ENCODE measurements at regions not wholly inside any gene's neighbourhood (a gene's known extent, or its start where the extent isn't known, plus 50 kb on each side); places are given as distances from the start of the nearest gene placed in this dataset.

- no peak for TF ChIP-seq TCF12 (IDR thresholded peaks at IDR 0.05; ENCODE audit: low read depth)
Measured at GRCh38 chr6:118740372-118740771, 89.0 kb upstream of the CEP85L start.

GRCh38 chr6:118739696-118740353 is 88.4 kb upstream of the CEP85L start:
- TF ChIP-seq TCF12 (IDR thresholded peaks at IDR 0.05; ENCODE audit: low read depth): no peak
- TF ChIP-seq CREB1 (IDR thresholded peaks at IDR 0.05; ENCODE audit: low read depth): no peak
- no peak for TF ChIP-seq MAX (IDR thresholded peaks at IDR 0.05)
- TF ChIP-seq FOXM1 (IDR thresholded peaks at IDR 0.05; ENCODE audit: borderline replicate concordance, low read depth): no peak
- TF ChIP-seq CEBPB (IDR thresholded peaks at IDR 0.05): no peak
- no peak for TF ChIP-seq USF1 (IDR thresholded peaks at IDR 0.05)
- TF ChIP-seq EGR1 (IDR thresholded peaks at IDR 0.05): no peak
- no peak for TF ChIP-seq TAF1 (IDR thresholded peaks at IDR 0.05; ENCODE audit: low read depth)
- no peak for TF ChIP-seq EP300 (IDR thresholded peaks at IDR 0.05; ENCODE audit: borderline replicate concordance)
- TF ChIP-seq NFIC (IDR thresholded peaks at IDR 0.05): no peak
- TF ChIP-seq ZBTB7A (IDR thresholded peaks at IDR 0.05; ENCODE audit: low read depth): no peak
- TF ChIP-seq RAD21 (IDR thresholded peaks at IDR 0.05; ENCODE audit: low read depth): no peak
- TF ChIP-seq TEAD4 (IDR thresholded peaks at IDR 0.05): no peak
- TF ChIP-seq YY1 (IDR thresholded peaks at IDR 0.05; ENCODE audit: low read depth): no peak
- no peak for TF ChIP-seq REST (IDR thresholded peaks at IDR 0.05; ENCODE audit: low read depth)

- TF ChIP-seq RAD21 (IDR thresholded peaks at IDR 0.05; ENCODE audit: low read depth) (no peak), CREB1 (IDR thresholded peaks at IDR 0.05; ENCODE audit: low read depth) (no peak), MAX (IDR thresholded peaks at IDR 0.05) (no peak), FOXM1 (IDR thresholded peaks at IDR 0.05; ENCODE audit: borderline replicate concordance, low read depth) (no peak), EP300 (IDR thresholded peaks at IDR 0.05; ENCODE audit: borderline replicate concordance) (no peak)
Measured at GRCh38 chr6:118736440-118736839, 85.0 kb upstream of the CEP85L start.

- TF ChIP-seq TCF12 (IDR thresholded peaks at IDR 0.05; ENCODE audit: low read depth) (no peak), RAD21 (IDR thresholded peaks at IDR 0.05; ENCODE audit: low read depth) (0 out of 2 replicates have a peak, but pooled peaks have one; percentile 13)
Measured at GRCh38 chr6:118735320-118735719, 83.9 kb upstream of the CEP85L start.

- TF ChIP-seq TEAD4 (IDR thresholded peaks at IDR 0.05) (no peak), CEBPB (IDR thresholded peaks at IDR 0.05) (no peak), TAF1 (IDR thresholded peaks at IDR 0.05; ENCODE audit: low read depth) (no peak), TCF12 (IDR thresholded peaks at IDR 0.05; ENCODE audit: low read depth) (no peak), YY1 (IDR thresholded peaks at IDR 0.05; ENCODE audit: low read depth) (no peak), EGR1 (IDR thresholded peaks at IDR 0.05) (no peak), EP300 (IDR thresholded peaks at IDR 0.05; ENCODE audit: borderline replicate concordance) (no peak), USF1 (IDR thresholded peaks at IDR 0.05) (no peak), ZBTB7A (IDR thresholded peaks at IDR 0.05; ENCODE audit: low read depth) (no peak), NFIC (IDR thresholded peaks at IDR 0.05) (no peak), CREB1 (IDR thresholded peaks at IDR 0.05; ENCODE audit: low read depth) (no peak), REST (IDR thresholded peaks at IDR 0.05; ENCODE audit: low read depth) (no peak), FOXM1 (IDR thresholded peaks at IDR 0.05; ENCODE audit: borderline replicate concordance, low read depth) (no peak), MAX (IDR thresholded peaks at IDR 0.05) (no peak), RAD21 (IDR thresholded peaks at IDR 0.05; ENCODE audit: low read depth) (no peak)
Measured at GRCh38 chr6:118725944-118726343, 74.6 kb upstream of the CEP85L start.

GRCh38 chr6:118724211-118724610 is 72.8 kb upstream of the CEP85L start:
- TF ChIP-seq TEAD4 (IDR thresholded peaks at IDR 0.05) (no peak), CEBPB (IDR thresholded peaks at IDR 0.05) (no peak), RAD21 (IDR thresholded peaks at IDR 0.05; ENCODE audit: low read depth) (no peak), USF1 (IDR thresholded peaks at IDR 0.05) (no peak), FOXM1 (IDR thresholded peaks at IDR 0.05; ENCODE audit: borderline replicate concordance, low read depth) (no peak), EP300 (IDR thresholded peaks at IDR 0.05; ENCODE audit: borderline replicate concordance) (no peak), EGR1 (IDR thresholded peaks at IDR 0.05) (no peak), TAF1 (IDR thresholded peaks at IDR 0.05; ENCODE audit: low read depth) (no peak), CREB1 (IDR thresholded peaks at IDR 0.05; ENCODE audit: low read depth) (no peak), NFIC (IDR thresholded peaks at IDR 0.05) (no peak), YY1 (IDR thresholded peaks at IDR 0.05; ENCODE audit: low read depth) (no peak), REST (IDR thresholded peaks at IDR 0.05; ENCODE audit: low read depth) (no peak), MAX (IDR thresholded peaks at IDR 0.05) (no peak), TCF12 (IDR thresholded peaks at IDR 0.05; ENCODE audit: low read depth) (no peak), ZBTB7A (IDR thresholded peaks at IDR 0.05; ENCODE audit: low read depth) (no peak)

Data from Ishikawa (cell line).